ENCODE measurements at regions not wholly inside any gene's neighbourhood (a gene's known extent, or its start where the extent isn't known, plus 50 kb on each side); places are given as distances from the start of the nearest gene placed in this dataset.

- TF ChIP-seq EP300 (IDR thresholded peaks at IDR 0.05; ENCODE audit: low read length) (no peak), GTF2F1 (IDR thresholded peaks at IDR 0.05; ENCODE audit: low read depth, low read length) (no peak), CHD7 (IDR thresholded peaks at IDR 0.05; ENCODE audit: low read depth, low read length) (no peak)
Observed at GRCh38 chr2:129859175-129859574, 120.3 kb upstream of the RAB6C start.
